Activated CD4-positive, CD25-positive, alpha-beta regulatory T cell treated with anti-CD3 and anti-CD28 coated beads, Interleukin-2, amount 50 U/mL, for 24 hours (primary cell): ENCODE measurements at regions not wholly inside any gene's neighbourhood (a gene's known extent, or its start where the extent isn't known, plus 50 kb on each side); places are given as distances from the start of the nearest gene placed in this dataset.

ENCODE experiments used
- ATAC-seq, 2 donors: fragments of 150-1000 bp; cut with Tn5 transposase; one replicate each; pipeline ENCODE4 v1.10.0; 2021; ENCODE audit warnings: mild to moderate bottlenecking in 1 of 2, moderate library complexity in 1 of 2

GRCh38 chr20:58087562-58087858, 140.9 kb downstream of the ANKRD60 start:
- ATAC-seq: no peak

DNA sequence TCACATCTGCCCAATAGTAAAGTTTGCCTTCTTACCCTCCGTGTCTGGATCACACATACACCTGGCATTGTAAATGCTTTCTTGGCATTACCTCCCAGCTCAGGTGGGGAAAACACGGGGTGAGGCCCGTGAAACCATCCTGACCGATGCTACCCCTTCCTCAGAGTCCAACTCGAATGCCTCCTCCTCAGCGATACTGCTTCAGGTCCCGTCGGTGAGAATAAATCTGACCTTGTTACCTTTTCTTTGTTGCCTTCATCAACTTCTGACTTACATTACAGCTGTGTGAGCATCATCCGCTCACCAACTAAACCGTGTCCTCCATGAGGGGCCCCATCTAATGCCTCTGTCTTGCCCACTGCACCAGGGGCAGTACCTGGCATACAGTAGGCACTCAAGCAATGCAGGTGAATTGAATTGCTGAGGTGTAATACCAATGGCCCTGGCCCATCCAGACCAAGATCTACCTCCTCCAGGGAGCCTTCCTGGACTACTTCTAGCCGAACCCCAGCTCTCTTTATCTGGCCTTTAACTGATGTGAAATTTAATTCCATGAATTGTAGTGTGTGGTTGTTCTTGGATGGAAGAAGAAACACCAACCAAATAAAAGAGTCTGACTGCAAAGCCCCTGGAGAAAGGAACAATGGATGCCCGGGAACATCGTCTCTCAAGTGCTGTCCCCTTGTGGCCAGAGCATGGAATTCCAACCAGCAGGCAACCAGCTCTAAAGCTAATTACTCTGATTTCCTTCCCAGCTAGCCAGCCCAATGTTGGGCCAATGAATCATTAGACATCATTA, 141.5 kb downstream of the ANKRD60 start:
- no peak for ATAC-seq

DNA sequence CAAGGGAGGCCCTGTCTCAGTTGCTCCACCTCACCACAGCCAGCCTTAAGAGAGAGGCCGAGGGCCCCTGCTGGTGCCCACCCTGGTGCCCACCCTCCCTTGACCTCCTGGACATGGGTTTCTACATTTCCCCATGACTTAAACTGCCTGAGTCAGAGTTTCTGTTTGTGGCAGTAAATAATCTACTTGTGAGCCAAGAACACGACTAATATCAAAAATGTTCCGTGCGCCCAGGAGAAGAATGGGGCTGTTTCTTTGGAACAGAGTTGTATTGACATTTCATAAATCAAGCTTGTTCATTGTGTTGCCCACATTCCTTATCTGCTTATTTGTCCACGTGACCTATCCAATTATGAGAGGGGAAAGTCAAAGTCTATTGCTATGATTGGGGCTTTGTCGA, 143.5 kb downstream of the ANKRD60 start:
- no peak for ATAC-seq

- ATAC-seq: no peak
Observed at GRCh38 chr20:58084566-58084965, 143.9 kb downstream of the ANKRD60 start.

GRCh38 chr20:58081846-58082245, 146.6 kb downstream of the ANKRD60 start:
- ATAC-seq: no peak

- ATAC-seq: no peak
Observed at GRCh38 chr20:58078741-58079522, 149.5 kb downstream of the ANKRD60 start.

DNA sequence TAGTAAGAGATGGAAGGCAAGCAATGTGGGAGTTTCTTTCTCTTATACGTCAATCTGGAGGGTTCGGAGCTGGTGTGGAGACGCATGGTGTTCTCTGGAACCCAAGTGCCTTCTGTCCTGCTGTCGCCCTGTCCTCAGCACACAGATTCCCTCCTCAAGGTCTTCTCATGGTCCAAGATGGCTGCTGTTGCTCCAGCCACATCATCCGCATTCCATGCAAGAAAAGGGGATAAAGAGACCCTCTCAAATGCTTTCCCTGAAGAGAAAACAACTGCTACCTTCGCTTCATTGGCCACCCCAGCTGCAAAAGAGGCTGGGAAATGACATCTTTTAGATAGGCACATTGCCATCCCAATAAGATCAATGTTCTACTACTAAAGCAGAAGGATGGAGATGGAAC, 151.2 kb downstream of the ANKRD60 start:
- ATAC-seq: no peak

GRCh38 chr20:58076405-58076804, 152.0 kb downstream of the ANKRD60 start:
- ATAC-seq: no peak

GRCh38 chr20:58075586-58076345, 152.7 kb downstream of the ANKRD60 start:
- no peak for ATAC-seq

- ATAC-seq: no peak
Observed at GRCh38 chr20:58073945-58074856, 154.3 kb downstream of the ANKRD60 start.

DNA sequence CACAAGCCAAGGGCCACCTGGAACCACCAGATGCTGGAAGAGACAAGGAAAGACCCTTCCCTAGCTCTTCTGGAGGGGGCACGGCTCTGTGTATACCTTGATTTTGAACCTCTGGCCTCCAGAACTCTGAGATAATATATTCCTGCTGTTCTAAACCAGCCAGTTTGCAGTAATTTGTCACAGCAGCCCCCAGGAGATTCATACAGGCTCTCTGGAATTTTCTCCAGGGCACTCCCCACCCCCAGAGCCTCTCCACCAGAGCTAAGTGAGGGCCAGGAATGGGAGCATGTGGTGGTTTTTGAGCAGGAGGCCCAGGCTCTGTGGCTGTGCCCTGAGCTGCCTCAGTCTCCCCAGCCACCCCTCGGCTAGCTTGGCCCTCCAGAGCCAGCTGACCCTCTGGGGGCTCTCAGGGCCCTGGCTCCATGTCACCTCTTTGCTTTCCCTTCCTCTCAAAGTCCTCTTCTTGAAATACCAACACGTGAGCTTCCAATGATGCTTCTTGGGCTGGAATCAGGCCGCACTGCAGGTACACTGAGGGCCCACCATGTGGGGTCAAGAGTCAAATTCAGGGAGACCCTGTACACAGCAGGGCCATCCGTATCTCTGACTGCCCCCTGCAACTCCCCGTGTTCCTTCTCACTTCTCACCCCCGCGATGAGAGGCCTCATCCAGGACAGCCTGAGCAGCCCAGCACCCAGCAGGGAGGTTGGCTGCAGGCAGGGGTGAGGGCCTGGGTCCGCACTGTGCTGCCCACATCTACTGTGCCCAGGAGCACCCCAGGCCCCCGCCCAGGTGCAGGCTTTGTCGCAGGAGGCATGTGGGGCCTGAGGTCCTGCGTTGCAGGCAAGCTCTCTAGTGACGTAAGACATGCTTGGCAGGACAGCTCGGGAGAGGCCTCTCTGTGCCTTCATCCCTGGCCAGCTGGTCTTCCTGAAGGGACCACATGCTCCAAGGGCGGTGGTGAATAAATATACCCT, 155.5 kb downstream of the ANKRD60 start:
- no peak for ATAC-seq

DNA sequence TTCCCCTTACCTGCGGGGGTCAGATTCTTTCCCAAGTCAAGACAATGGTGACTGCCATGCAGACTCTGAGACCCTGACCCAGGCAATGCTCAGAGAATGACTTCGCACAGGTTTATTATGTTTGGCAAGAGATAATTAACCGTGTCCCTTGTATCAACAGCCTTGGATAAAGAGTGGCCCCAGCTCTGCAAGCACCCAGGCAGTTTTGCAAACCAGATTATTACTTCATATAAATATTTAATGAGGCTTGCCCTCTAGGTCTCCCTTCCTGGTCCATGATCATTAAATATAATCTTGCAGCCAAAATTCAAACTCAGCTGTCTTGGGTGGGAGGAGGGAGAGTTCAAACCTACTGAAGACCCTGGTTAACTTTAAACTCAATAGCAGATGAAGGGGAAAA, 156.5 kb downstream of the ANKRD60 start:
- no peak for ATAC-seq

DNA sequence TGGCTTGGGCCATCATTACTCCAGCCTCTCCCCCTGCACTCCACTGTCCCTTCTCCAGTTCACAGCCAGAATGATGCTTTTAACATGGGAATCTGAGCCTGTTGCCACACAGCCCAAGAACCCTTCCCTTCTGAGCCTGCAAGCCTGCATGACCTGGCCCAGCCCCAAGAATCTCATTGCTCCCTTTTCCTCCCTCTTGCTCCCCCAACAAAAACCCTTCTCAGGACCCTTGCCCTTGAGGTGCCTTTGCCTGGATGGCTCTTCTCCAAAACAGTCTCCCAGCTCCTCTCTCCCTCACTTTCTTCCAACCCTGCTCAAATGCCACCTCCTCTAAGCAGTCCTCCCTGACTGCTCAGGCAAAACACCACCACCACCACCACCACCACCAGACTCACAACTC, 157.2 kb downstream of the ANKRD60 start:
- ATAC-seq: no peak

DNA sequence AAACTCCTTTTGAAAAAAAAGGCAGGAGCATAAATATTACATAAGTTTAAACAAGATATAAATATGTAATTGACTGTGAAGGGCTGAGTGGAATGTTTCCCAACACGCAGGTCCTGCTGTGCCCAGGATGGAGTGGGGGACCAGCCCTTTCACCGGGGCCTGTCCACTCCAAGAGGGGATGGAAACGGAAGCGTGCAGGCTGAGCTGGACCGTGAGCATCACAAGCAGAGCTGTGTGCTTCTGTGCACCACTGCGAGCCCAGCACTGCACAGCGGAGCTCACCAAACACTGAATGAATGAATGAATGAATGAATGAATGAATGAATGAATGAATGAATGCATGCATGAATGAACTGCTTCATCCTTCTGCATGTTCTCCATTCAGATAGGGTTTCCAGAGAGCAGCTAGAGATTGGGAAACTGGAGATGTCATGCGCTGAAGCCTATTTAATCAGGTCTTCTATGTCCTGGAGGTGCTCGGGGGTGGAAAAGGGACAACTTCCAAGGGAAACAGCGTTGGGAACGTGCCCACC, 157.7 kb downstream of the ANKRD60 start:
- no peak for ATAC-seq

DNA sequence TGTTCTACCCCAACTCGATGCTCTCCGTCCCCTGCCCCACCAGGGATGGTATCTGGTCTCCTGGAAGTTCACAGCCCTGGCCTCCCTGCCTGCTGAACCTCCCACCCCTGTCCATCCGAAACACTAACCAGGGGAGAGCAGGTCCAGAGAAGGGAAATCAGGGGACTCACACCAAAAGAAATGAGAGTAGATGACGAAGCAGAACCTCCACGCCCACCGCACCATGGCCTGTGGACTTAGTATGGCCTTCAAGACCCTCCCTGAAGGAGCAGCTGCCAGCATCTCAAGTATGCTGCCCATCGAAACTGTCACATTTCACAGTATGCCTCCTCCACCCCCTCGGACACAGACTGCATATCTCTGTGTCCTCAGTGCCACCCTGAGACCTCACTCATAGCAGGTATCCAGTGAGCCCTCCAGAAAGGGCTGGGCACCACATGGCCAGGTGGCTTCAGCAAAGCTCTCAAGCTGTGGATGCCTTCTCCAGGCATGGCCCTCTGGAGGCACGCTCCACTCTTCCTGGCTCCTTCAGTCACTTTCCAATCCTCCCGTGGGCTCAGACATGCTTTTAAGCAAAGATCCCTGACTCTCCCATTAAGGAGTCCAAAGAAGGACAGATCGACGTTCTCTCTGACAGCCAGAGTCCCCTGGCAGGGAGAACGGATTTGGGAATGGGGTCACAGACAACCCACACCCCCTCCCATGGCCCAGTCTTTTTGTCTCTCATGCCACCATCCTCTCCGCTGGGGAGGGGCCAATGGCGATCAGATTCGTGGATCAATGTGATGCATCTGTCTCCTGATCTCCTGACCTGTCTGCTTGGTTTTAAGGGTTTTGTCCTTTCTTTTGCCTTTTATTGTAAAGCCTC, 158.4 kb downstream of the ANKRD60 start:
- ATAC-seq: no peak

DNA sequence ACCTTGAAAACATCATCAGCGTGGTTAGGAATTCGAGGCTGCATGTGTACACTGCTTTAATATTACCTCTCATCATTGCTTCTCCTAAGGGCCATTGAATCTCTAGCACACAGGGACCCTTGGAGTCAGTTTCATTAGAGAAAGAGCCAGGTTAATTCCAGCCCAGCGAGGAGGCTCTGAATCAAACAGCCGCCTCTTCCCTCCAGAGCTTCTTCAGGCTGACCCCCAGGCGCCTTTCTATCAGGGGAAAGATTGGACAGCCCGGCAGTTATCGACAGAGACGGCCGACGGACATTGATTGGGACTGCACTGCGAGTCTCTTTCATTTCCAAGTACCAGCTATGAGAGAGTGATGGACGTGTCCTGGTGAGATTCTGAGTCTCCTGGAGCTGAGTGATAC, 159.2 kb downstream of the ANKRD60 start:
- ATAC-seq: no peak

DNA sequence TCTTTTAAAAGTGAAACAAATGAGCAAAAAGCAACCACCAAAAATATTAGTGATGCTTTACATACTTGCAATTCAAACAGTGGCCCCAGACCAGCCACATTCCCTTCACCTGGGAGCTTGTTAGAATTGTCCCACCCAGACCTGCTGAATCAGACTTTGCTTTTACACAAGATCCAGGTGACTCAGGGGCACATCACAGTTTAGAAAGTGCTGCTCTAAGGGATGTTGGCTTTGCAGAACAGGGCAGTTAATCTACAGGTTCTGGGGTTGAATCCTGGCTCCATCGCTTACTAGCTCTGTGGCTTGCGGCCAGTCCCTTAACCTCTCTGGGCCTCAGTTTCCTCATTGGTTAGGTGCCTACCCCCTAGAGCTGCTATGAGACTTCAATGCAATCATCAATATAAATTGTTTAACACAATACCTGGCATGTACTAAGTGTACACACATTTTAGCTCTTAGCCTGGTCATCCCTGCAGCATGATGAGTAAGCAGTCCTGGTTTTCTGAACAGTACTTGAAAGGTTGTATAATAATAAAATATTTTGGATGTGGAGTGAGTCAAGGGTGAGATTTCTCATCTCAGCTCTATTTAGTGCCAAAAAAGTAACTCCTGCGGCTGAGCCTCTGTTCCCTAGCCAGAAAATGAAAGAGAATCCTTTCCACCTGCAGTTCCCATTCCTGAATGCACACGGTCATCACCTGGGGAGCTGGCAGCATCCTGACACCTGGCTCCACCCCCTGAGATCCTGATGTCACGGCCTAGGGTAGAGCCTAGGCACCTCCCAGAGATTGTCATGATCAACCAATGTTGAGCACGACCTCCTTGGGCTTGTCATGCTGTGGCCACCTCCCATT, 162.7 kb downstream of the ANKRD60 start:
- ATAC-seq: no peak

DNA sequence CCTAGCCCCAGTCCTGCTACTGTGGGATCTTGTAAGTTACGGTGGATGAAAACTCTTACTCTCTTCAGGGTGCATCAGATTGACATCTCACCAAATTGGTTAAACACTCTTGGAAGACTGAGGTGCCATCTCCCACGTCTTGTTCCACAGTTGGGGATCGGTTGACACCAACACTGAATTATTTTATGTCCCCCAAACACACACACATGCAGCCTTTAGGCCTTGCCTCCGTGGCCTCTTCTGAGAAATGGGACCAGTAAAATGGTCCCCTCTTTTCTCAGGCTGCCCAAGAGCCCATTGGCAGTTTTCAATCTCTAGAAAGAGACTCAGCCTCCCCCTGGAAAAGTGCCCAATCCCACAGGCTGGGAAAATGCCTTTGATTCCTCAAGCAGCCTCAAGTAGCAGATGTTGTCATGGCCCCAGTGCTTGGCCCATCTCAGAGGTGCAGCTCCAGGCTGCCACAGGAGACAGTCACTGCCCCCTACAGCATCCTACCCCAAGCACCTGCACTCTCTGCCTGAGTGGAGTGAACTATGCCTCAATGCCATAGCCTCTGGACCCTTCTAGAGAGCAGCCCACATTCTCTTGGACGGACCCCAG, 163.9 kb downstream of the ANKRD60 start:
- ATAC-seq: no peak

GRCh38 chr20:58059260-58059544, 169.3 kb downstream of the ANKRD60 start:
- ATAC-seq: no peak
